ENCODE measurements at regions not wholly inside any gene's neighbourhood (a gene's known extent, or its start where the extent isn't known, plus 50 kb on each side); places are given as distances from the start of the nearest gene placed in this dataset.

- TF ChIP-seq, protein P1, sequence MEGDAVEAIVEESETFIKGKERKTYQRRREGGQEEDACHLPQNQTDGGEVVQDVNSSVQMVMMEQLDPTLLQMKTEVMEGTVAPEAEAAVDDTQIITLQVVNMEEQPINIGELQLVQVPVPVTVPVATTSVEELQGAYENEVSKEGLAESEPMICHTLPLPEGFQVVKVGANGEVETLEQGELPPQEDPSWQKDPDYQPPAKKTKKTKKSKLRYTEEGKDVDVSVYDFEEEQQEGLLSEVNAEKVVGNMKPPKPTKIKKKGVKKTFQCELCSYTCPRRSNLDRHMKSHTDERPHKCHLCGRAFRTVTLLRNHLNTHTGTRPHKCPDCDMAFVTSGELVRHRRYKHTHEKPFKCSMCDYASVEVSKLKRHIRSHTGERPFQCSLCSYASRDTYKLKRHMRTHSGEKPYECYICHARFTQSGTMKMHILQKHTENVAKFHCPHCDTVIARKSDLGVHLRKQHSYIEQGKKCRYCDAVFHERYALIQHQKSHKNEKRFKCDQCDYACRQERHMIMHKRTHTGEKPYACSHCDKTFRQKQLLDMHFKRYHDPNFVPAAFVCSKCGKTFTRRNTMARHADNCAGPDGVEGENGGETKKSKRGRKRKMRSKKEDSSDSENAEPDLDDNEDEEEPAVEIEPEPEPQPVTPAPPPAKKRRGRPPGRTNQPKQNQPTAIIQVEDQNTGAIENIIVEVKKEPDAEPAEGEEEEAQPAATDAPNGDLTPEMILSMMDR (IDR thresholded peaks at IDR 0.05; ENCODE audit: control insufficient read depth, extremely low read depth, insufficient read depth), result peak; percentile 57
- peak; percentile 51 for DNase-seq (ENCODE audit: low read depth)
- no peak overlapping the region for H3K4me3 ChIP-seq (ENCODE audit: low read depth, low read length)
These were observed 88.4 kb downstream of the HFE start for GRCh38 chr6:26175428-26176181.

GRCh38 chr6:26179675-26180074 is 92.4 kb downstream of the HFE start:
- TF ChIP-seq, protein P1 (IDR thresholded peaks at IDR 0.05; ENCODE audit: control insufficient read depth, extremely low read depth, insufficient read depth), result no peak
- no peak overlapping the region for H3K4me3 ChIP-seq (ENCODE audit: low read depth, low read length)
- no peak for DNase-seq (ENCODE audit: low read depth)

DNA sequence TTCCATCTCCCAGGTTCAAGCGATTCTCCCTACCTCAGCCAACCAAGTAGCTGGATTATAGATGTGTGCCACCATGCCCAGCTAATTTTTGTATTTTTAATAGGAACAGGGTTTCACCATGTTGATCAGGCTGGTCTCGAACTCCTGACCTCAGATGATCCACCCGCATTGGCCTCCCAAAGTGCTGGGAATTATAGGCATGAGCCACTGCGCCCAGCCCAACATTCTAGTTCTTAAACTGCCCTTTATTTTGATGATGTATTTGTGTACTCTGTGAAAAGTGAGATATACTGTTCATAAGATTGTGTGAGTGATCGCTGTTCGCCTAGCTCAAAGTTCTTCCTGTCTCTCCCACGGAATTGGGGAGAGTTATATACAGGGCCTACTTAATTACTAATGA is 93.1 kb downstream of the HFE start:
- no peak overlapping the region for H3K4me3 ChIP-seq (ENCODE audit: low read depth, low read length)
- TF ChIP-seq, protein P1 (IDR thresholded peaks at IDR 0.05; ENCODE audit: control insufficient read depth, extremely low read depth, insufficient read depth), result no peak
- no peak for DNase-seq (ENCODE audit: low read depth)

DNA sequence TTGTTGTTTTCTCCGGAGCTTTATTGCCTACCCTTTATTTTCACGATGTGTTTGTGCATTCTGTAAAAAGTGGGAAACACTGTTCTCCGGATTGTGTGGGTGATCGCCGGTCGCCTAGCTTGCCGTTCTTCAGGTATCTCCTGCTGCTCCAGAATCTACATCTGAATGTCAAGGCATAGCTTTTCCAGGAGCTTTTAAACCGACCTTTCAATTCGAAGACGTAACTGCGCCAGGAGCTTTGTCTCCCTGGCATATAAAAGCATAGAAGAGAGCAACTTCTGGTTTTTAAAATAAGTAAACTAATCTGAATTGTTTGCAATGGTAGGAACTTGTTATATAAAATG is 96.0 kb downstream of the HFE start:
- TF ChIP-seq, protein P1 (IDR thresholded peaks at IDR 0.05; ENCODE audit: control insufficient read depth, extremely low read depth, insufficient read depth), result no peak
- no peak for DNase-seq (ENCODE audit: low read depth)
- H3K4me3 ChIP-seq (ENCODE audit: low read depth, low read length), result no peak overlapping the region

DNA sequence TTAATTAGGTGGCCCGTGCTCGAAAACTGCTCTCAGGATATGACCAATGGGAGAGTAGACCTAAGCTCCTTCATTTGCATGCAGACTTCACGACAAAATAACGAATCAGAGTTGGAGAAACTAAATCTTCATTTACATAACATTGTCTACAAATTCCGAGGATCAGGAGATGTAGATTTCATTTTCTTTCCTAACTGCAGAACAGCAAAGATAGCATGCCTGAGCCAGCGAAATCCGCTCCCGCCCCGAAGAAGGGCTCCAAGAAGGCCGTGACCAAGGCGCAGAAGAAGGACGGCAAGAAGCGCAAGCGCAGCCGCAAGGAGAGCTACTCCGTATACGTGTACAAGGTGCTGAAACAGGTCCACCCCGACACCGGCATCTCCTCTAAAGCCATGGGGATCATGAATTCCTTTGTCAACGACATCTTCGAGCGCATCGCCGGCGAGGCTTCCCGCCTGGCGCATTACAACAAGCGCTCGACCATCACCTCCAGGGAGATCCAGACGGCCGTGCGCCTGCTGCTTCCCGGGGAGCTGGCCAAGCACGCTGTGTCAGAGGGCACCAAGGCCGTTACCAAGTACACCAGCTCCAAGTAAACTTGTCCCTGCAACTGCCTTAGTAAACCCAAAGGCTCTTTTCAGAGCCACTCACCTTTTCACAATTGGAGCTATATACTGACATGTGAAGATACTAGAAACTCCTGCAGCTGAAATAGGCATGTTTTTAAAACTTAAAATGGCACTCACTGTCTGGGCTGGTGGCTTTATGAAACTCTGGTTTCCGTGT is 96.5 kb downstream of the HFE start:
- H3K4me3 ChIP-seq (ENCODE audit: low read depth, low read length), result peak overlapping the region; percentile 20; the same call in 1 of the 2 replicates
- TF ChIP-seq, protein P1 (IDR thresholded peaks at IDR 0.05; ENCODE audit: control insufficient read depth, extremely low read depth, insufficient read depth), result no peak
- peak; percentile 18 for DNase-seq (ENCODE audit: low read depth)

DNA sequence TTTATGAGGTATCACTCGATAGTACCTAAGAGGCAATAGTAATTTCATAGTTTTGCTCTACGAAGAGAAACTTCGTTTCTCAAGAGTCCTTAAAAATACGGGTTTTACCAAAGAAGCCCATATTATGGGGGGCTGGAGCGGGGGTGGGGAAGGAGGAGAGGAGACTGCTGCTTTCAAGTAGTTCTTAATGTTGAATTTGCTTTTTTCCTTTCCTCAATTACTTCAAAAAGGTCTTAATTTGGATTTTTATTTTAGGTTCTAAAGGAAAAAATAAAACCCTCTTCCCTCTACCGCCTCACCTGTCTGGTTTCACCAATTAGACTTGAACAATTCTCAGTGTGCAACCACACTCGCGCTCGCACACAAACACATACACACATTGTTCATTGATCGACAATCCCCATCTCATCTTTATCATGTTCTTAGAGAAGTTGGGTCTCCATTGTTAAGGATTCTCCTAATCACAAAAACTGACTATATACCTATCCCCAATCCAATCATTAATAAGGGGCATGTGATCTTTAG is 97.2 kb downstream of the HFE start:
- TF ChIP-seq, protein P1 (IDR thresholded peaks at IDR 0.05; ENCODE audit: control insufficient read depth, extremely low read depth, insufficient read depth), result no peak
- no peak overlapping the region for H3K4me3 ChIP-seq (ENCODE audit: low read depth, low read length)
- DNase-seq (ENCODE audit: low read depth), result no peak

Data from LNCaP clone FGC (cell line).